ENCODE measurements at regions not wholly inside any gene's neighbourhood (a gene's known extent, or its start where the extent isn't known, plus 50 kb on each side); places are given as distances from the start of the nearest gene placed in this dataset.
A peak's percentile ranks its signal among the peaks of the same experiment; 100 is the strongest.
"Not testable (repeated sequence)": the region's sequence is repeated elsewhere in the genome, so short reads cannot be mapped to it uniquely, and the experiment has no call there.

GRCh38 chr4:82276332-82276640, 97.5 kb downstream of the HNRNPD start:
- no peak overlapping the region for H3K4me2 ChIP-seq (ENCODE audit: low read length)
- no peak overlapping the region for H3K4me3 ChIP-seq (ENCODE audit: low read depth, low read length, poor library complexity, severe bottlenecking)
- H3K9me3 ChIP-seq (ENCODE audit: low read length) = no peaks in the 10 kb centered on the region
- no peak overlapping the region for H3K27ac ChIP-seq (ENCODE audit: low read depth, low read length, poor library complexity, severe bottlenecking)
- no peak overlapping the region for H2AFZ ChIP-seq (ENCODE audit: low read length)
- no peaks in the 10 kb centered on the region for H3K79me2 ChIP-seq (ENCODE audit: insufficient read depth, low read length)
- H3K9ac ChIP-seq (ENCODE audit: low read length) = no peak overlapping the region
- H3K36me3 ChIP-seq (ENCODE audit: insufficient read depth, low read length) = no peaks in the 10 kb centered on the region
- TF ChIP-seq EZH2 (IDR thresholded peaks at IDR 0.05; ENCODE audit: borderline replicate concordance, low read length) = no peak
- TF ChIP-seq CTCF (IDR thresholded peaks at IDR 0.05; ENCODE audit: low read length) = no peak
- no peaks in the 10 kb centered on the region for H3K4me1 ChIP-seq (ENCODE audit: insufficient read depth, low read length, severe bottlenecking)
- no peaks in the 10 kb centered on the region for H3K27me3 ChIP-seq (ENCODE audit: insufficient read depth, low read length)
- H3K9me2 ChIP-seq (ENCODE audit: low read depth, low read length) = no peaks in the 10 kb centered on the region
- H3F3A ChIP-seq (ENCODE audit: insufficient read depth, low read length) = no peaks in the 10 kb centered on the region
- H4K20me1 ChIP-seq (ENCODE audit: insufficient read depth, low read length) = no peaks in the 10 kb centered on the region

GRCh38 chr4:82275431-82276331, 98.1 kb downstream of the HNRNPD start:
- Histone ChIP-seq H3K9me2 (ENCODE audit: low read depth, low read length) (no peaks in the 10 kb centered on the region), H3K79me2 (ENCODE audit: insufficient read depth, low read length) (no peaks in the 10 kb centered on the region), H3K4me3 (ENCODE audit: low read depth, low read length, poor library complexity, severe bottlenecking) (no peak overlapping the region), H3K27me3 (ENCODE audit: insufficient read depth, low read length) (no peaks in the 10 kb centered on the region), H2AFZ (ENCODE audit: low read length) (no peak overlapping the region), H3K9ac (ENCODE audit: low read length) (no peak overlapping the region), H3K9me3 (ENCODE audit: low read length) (no peaks in the 10 kb centered on the region), H3K27ac (ENCODE audit: low read depth, low read length, poor library complexity, severe bottlenecking) (no peak overlapping the region), H3K36me3 (ENCODE audit: insufficient read depth, low read length) (no peaks in the 10 kb centered on the region), H4K20me1 (ENCODE audit: insufficient read depth, low read length) (no peaks in the 10 kb centered on the region), H3K4me2 (ENCODE audit: low read length) (no peak overlapping the region), H3K4me1 (ENCODE audit: insufficient read depth, low read length, severe bottlenecking) (no peaks in the 10 kb centered on the region), H3F3A (ENCODE audit: insufficient read depth, low read length) (no peaks in the 10 kb centered on the region)
- peak; percentile 50; the same call in 1 of the 2 replicates for TF ChIP-seq CTCF (IDR thresholded peaks at IDR 0.05; ENCODE audit: low read length)
- TF ChIP-seq EZH2 (IDR thresholded peaks at IDR 0.05; ENCODE audit: borderline replicate concordance, low read length) = no peak

- H3K9me2 ChIP-seq (ENCODE audit: low read depth, low read length); H4K20me1 ChIP-seq (ENCODE audit: insufficient read depth, low read length); H3K9ac ChIP-seq (ENCODE audit: low read length); H3F3A ChIP-seq (ENCODE audit: insufficient read depth, low read length); H3K4me3 ChIP-seq (ENCODE audit: low read depth, low read length, poor library complexity, severe bottlenecking); H2AFZ ChIP-seq (ENCODE audit: low read length); H3K27ac ChIP-seq (ENCODE audit: low read depth, low read length, poor library complexity, severe bottlenecking); H3K79me2 ChIP-seq (ENCODE audit: insufficient read depth, low read length); H3K9me3 ChIP-seq (ENCODE audit: low read length); H3K4me1 ChIP-seq (ENCODE audit: insufficient read depth, low read length, severe bottlenecking); H3K4me2 ChIP-seq (ENCODE audit: low read length); H3K36me3 ChIP-seq (ENCODE audit: insufficient read depth, low read length); H3K27me3 ChIP-seq (ENCODE audit: insufficient read depth, low read length): not testable (repeated sequence)
Measured at GRCh38 chr4:82274700-82275099, 99.1 kb downstream of the HNRNPD start.

- H2AFZ ChIP-seq (ENCODE audit: low read length); H3K4me3 ChIP-seq (ENCODE audit: low read depth, low read length, poor library complexity, severe bottlenecking); H3K9me3 ChIP-seq (ENCODE audit: low read length); H3K36me3 ChIP-seq (ENCODE audit: insufficient read depth, low read length); H3F3A ChIP-seq (ENCODE audit: insufficient read depth, low read length); H3K9me2 ChIP-seq (ENCODE audit: low read depth, low read length); H3K27ac ChIP-seq (ENCODE audit: low read depth, low read length, poor library complexity, severe bottlenecking); H3K27me3 ChIP-seq (ENCODE audit: insufficient read depth, low read length); H3K79me2 ChIP-seq (ENCODE audit: insufficient read depth, low read length); H3K9ac ChIP-seq (ENCODE audit: low read length); H3K4me1 ChIP-seq (ENCODE audit: insufficient read depth, low read length, severe bottlenecking); H3K4me2 ChIP-seq (ENCODE audit: low read length); H4K20me1 ChIP-seq (ENCODE audit: insufficient read depth, low read length): not testable (repeated sequence)
Measured at GRCh38 chr4:82272523-82272922, 101.3 kb downstream of the HNRNPD start.

- not testable (repeated sequence) for H3K9me3 ChIP-seq (ENCODE audit: low read length); H3F3A ChIP-seq (ENCODE audit: insufficient read depth, low read length); H3K9ac ChIP-seq (ENCODE audit: low read length); H3K27me3 ChIP-seq (ENCODE audit: insufficient read depth, low read length); H2AFZ ChIP-seq (ENCODE audit: low read length); H3K79me2 ChIP-seq (ENCODE audit: insufficient read depth, low read length); H3K9me2 ChIP-seq (ENCODE audit: low read depth, low read length); H3K4me3 ChIP-seq (ENCODE audit: low read depth, low read length, poor library complexity, severe bottlenecking); H3K4me2 ChIP-seq (ENCODE audit: low read length); H3K4me1 ChIP-seq (ENCODE audit: insufficient read depth, low read length, severe bottlenecking); H3K27ac ChIP-seq (ENCODE audit: low read depth, low read length, poor library complexity, severe bottlenecking); H3K36me3 ChIP-seq (ENCODE audit: insufficient read depth, low read length); H4K20me1 ChIP-seq (ENCODE audit: insufficient read depth, low read length)
Measured at GRCh38 chr4:82271915-82272480, 101.8 kb downstream of the HNRNPD start.

All from OCI-LY1 (cell line).